ENCODE measurements at regions not wholly inside any gene's neighbourhood (a gene's known extent, or its start where the extent isn't known, plus 50 kb on each side); places are given as distances from the start of the nearest gene placed in this dataset.
"Not testable (repeated sequence)": the region's sequence is repeated elsewhere in the genome, so short reads cannot be mapped to it uniquely, and the experiment has no call there.

GRCh38 chr5:18270635-18271338, 636.5 kb downstream of the TAF11L14 start:
- no peak overlapping the region for H3K27ac Mint-ChIP-seq
- H3K4me1 Mint-ChIP-seq (ENCODE audit: low read depth): no peaks in the 10 kb centered on the region
- H3K9me3 Mint-ChIP-seq (ENCODE audit: low read depth): peaks cover 8% of the 10 kb centered on the region
- no peaks in the 10 kb centered on the region for H3K27me3 Mint-ChIP-seq
- no peak overlapping the region for H3K4me3 Mint-ChIP-seq (ENCODE audit: low read depth)
- no peaks in the 10 kb centered on the region for H3K36me3 Mint-ChIP-seq (ENCODE audit: insufficient read depth)
- no peak for TF ChIP-seq CTCF (IDR thresholded peaks at IDR 0.05; ENCODE audit: unreplicated experiment)
- no peak for DNase-seq (ENCODE audit: low spot score, unreplicated experiment)

DNA sequence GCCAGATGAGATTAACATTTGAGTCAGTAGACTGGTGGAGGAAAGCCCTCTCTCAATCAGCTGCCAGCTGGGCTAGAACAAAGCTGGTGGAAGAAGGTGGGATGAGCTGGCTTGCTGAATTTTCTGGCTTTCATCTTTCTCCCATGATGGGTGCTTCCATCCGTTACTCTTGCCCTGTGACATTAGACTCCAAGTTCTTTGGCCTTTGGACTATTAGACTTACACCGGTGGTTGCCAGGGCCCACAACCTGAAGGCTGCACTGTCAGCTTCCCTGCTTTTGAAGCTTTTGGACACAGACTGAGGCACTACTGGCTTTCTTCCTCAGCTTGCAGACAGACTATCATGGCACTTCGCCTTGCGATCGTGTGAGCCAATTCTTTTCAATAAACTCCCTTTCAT, 642.7 kb downstream of the TAF11L14 start:
- Mint-ChIP-seq H3K27me3 (no peaks in the 10 kb centered on the region), H3K4me1 (ENCODE audit: low read depth) (peaks cover 7% of the 10 kb centered on the region), H3K27ac (no peak overlapping the region), H3K9me3 (ENCODE audit: low read depth) (peaks cover 8% of the 10 kb centered on the region), H3K4me3 (ENCODE audit: low read depth) (no peak overlapping the region), H3K36me3 (ENCODE audit: insufficient read depth) (no peaks in the 10 kb centered on the region)
- TF ChIP-seq CTCF (IDR thresholded peaks at IDR 0.05; ENCODE audit: unreplicated experiment): no peak
- no peak for DNase-seq (ENCODE audit: low spot score, unreplicated experiment)

DNA sequence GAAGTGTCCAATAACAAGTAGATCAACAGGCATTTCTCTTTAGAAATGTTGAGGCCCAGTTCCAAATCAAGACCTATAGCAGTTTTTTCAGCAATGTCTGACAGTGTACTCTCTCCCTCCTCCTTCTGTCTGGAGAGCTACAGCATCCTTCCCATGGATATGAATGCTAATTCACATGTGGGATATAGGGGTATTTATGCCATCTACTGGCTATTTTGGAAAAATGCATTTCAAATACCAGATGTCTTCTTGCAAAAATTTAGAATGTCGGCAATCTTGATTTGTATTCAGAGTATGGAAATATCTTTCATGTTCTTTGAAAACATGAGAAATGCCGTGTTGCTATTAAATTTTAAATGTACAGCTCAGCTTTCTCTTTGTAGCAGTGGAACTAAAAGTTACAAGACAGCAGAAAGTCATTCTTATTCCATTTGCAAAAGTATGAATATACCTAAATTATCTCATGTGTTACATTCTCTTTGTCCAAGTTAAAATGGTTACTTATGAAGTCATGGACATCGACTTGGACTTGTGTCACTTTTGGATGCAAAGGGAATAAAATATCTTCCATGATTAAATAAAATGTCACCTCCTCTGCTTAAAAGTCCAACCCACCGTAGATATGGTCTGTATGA, 647.8 kb downstream of the TAF11L14 start:
- Mint-ChIP-seq H3K27ac (no peak overlapping the region), H3K9me3 (ENCODE audit: low read depth) (peaks cover 8% of the 10 kb centered on the region), H3K27me3 (no peaks in the 10 kb centered on the region), H3K4me3 (ENCODE audit: low read depth) (no peak overlapping the region), H3K4me1 (ENCODE audit: low read depth) (peaks cover 8% of the 10 kb centered on the region), H3K36me3 (ENCODE audit: insufficient read depth) (no peaks in the 10 kb centered on the region)
- peak; percentile 62 for TF ChIP-seq CTCF (IDR thresholded peaks at IDR 0.05; ENCODE audit: unreplicated experiment)
- no peak for DNase-seq (ENCODE audit: low spot score, unreplicated experiment)

DNA sequence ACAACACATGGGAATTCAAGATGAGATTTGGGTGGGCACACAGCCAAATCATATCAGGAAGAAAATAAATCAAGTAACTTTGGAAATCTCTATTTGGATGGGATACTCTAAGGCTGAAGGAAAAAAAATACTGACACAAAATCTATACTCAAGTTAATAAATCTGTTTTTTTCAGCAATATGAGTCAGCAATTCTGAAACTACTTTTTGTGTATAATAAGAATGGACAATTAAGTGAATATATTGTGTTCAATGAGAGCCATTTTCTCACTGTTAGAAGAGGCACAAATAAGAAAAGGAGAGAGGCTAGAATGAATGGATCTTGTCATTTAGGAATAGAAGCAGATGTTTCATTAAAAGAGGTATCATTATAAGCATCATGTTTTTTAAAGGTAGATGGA, 651.0 kb downstream of the TAF11L14 start:
- H3K27ac Mint-ChIP-seq: no peak overlapping the region
- no peak overlapping the region for H3K4me3 Mint-ChIP-seq (ENCODE audit: low read depth)
- no peak for TF ChIP-seq CTCF (IDR thresholded peaks at IDR 0.05; ENCODE audit: unreplicated experiment)
- peaks cover 2% of the 10 kb centered on the region for H3K4me1 Mint-ChIP-seq (ENCODE audit: low read depth)
- no peaks in the 10 kb centered on the region for H3K27me3 Mint-ChIP-seq
- peaks cover 8% of the 10 kb centered on the region for H3K9me3 Mint-ChIP-seq (ENCODE audit: low read depth)
- DNase-seq (ENCODE audit: low spot score, unreplicated experiment): no peak
- no peaks in the 10 kb centered on the region for H3K36me3 Mint-ChIP-seq (ENCODE audit: insufficient read depth)

GRCh38 chr5:18292146-18292545, 657.9 kb downstream of the TAF11L14 start:
- Mint-ChIP-seq H3K36me3 (ENCODE audit: insufficient read depth) (no peaks in the 10 kb centered on the region), H3K27me3 (no peaks in the 10 kb centered on the region), H3K9me3 (ENCODE audit: low read depth) (no peaks in the 10 kb centered on the region), H3K27ac (no peak overlapping the region), H3K4me1 (ENCODE audit: low read depth) (no peaks in the 10 kb centered on the region), H3K4me3 (ENCODE audit: low read depth) (no peak overlapping the region)
- no peak for TF ChIP-seq CTCF (IDR thresholded peaks at IDR 0.05; ENCODE audit: unreplicated experiment)
- DNase-seq (ENCODE audit: low spot score, unreplicated experiment): no peak

GRCh38 chr5:18295696-18296095, 661.4 kb downstream of the TAF11L14 start:
- not testable (repeated sequence) for DNase-seq (ENCODE audit: low spot score, unreplicated experiment); H3K36me3 Mint-ChIP-seq (ENCODE audit: insufficient read depth); H3K4me1 Mint-ChIP-seq (ENCODE audit: low read depth); H3K27ac Mint-ChIP-seq; H3K27me3 Mint-ChIP-seq; H3K4me3 Mint-ChIP-seq (ENCODE audit: low read depth); H3K9me3 Mint-ChIP-seq (ENCODE audit: low read depth)

All from progenitor cell of endocrine pancreas (in vitro differentiated cells).